GM06990 (cell line): ENCODE measurements at regions not wholly inside any gene's neighbourhood (a gene's known extent, or its start where the extent isn't known, plus 50 kb on each side); places are given as distances from the start of the nearest gene placed in this dataset.

Experiments
- DNase-seq: peaks from one replicate; pipeline ENCODE4 v3.0.0-alpha.2; 2011; ENCODE audit not compliant: insufficient read length; ENCODE audit errors: extremely low read depth
- H3K27me3 ChIP-seq: replicated peaks from 2 replicates; pipeline ENCODE4 v1.6.0; 2011; ENCODE audit warnings: low read length; ENCODE audit not compliant: control insufficient read depth, insufficient read depth
- H3K36me3 ChIP-seq: 2 replicates; pipeline ENCODE4 v1.5.1; 2011; ENCODE audit warnings: low read length; ENCODE audit not compliant: control insufficient read depth, insufficient read depth
- H3K4me3 ChIP-seq: replicated peaks from 2 replicates; pipeline ENCODE4 v1.5.1; 2011; ENCODE audit warnings: low read depth, mild to moderate bottlenecking, control low read depth, low read length
- TF ChIP-seq, protein P1 (sequence below): IDR thresholded peaks from 2 replicates; pipeline ENCODE4 v1.5.1; 2011; ENCODE audit warnings: low read length, control low read depth, mild to moderate bottlenecking, inconsistent platforms; ENCODE audit not compliant: insufficient read depth, poor library complexity, severe bottlenecking

GRCh38 chrX:38856670-38857265, 55.5 kb downstream of the MID1IP1 start:
- DNase-seq: no peak
- no peaks in the 10 kb centered on the region; the same call in 1 of the 2 replicates for H3K27me3 ChIP-seq
- TF ChIP-seq, protein P1, sequence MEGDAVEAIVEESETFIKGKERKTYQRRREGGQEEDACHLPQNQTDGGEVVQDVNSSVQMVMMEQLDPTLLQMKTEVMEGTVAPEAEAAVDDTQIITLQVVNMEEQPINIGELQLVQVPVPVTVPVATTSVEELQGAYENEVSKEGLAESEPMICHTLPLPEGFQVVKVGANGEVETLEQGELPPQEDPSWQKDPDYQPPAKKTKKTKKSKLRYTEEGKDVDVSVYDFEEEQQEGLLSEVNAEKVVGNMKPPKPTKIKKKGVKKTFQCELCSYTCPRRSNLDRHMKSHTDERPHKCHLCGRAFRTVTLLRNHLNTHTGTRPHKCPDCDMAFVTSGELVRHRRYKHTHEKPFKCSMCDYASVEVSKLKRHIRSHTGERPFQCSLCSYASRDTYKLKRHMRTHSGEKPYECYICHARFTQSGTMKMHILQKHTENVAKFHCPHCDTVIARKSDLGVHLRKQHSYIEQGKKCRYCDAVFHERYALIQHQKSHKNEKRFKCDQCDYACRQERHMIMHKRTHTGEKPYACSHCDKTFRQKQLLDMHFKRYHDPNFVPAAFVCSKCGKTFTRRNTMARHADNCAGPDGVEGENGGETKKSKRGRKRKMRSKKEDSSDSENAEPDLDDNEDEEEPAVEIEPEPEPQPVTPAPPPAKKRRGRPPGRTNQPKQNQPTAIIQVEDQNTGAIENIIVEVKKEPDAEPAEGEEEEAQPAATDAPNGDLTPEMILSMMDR: no peak
- H3K4me3 ChIP-seq: no peak overlapping the region
- no peaks in the 10 kb centered on the region for H3K36me3 ChIP-seq

DNA sequence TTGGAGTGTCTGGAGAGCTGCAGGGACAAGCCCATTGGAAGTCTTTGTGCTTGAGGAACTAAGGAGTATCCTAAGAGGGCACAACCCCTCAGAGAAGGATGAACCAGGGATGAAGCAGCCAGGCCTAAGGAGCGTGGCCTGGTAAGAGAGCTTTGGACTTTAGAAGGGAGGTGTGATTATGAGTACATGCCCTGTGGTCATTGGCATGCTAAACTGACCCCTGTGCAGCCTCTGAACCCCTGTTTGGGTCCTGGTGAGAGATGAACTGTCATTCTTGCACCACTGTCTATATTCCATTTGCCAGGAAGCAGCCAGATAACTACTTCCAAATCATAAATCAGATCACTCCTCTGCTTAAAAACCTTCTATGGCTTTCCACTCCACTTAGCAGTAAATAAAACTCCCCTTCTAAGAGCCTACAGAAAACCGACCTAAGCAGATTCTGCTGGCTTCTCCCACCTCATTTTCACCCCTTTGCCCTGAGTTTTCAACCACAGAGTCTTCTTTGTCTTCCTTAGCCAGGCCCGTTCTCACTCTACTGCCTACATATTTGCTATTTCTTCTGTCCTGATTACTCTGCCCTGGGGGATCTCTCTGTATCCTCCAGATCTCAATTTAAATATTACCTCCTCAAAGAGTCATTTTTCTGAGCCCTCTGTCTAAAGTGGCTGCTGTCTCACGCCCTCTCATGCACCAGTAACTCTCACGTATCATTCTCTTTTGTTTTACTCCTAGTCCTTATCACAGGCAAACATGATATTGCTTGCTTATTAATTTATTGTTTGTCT, 56.7 kb downstream of the MID1IP1 start:
- no peak for DNase-seq
- TF ChIP-seq, protein P1: no peak
- Histone ChIP-seq H3K27me3 (no peaks in the 10 kb centered on the region; the same call in 1 of the 2 replicates), H3K36me3 (no peaks in the 10 kb centered on the region), H3K4me3 (no peak overlapping the region)

DNA sequence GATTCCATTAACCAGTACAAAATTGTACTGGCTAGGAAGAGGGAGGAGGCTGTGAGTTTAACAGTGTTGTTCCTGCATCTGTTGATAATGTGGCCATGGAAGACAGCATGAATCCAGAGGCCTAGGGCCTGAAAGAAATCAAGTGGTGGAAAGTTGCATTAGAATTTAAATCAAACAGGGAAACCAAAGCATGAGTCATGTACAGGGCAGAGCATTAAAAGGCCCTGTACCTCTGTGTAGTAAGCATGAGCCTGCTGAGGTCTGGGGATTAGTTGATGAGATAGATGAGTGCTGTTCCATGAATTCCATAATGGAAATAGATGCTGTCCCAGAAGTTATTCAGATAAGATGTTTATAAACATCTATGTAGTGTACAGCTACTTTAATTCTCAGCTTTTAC, 58.3 kb downstream of the MID1IP1 start:
- no peaks in the 10 kb centered on the region for H3K36me3 ChIP-seq
- DNase-seq: no peak
- H3K4me3 ChIP-seq: no peak overlapping the region
- TF ChIP-seq, protein P1: no peak
- no peaks in the 10 kb centered on the region; the same call in 1 of the 2 replicates for H3K27me3 ChIP-seq

DNA sequence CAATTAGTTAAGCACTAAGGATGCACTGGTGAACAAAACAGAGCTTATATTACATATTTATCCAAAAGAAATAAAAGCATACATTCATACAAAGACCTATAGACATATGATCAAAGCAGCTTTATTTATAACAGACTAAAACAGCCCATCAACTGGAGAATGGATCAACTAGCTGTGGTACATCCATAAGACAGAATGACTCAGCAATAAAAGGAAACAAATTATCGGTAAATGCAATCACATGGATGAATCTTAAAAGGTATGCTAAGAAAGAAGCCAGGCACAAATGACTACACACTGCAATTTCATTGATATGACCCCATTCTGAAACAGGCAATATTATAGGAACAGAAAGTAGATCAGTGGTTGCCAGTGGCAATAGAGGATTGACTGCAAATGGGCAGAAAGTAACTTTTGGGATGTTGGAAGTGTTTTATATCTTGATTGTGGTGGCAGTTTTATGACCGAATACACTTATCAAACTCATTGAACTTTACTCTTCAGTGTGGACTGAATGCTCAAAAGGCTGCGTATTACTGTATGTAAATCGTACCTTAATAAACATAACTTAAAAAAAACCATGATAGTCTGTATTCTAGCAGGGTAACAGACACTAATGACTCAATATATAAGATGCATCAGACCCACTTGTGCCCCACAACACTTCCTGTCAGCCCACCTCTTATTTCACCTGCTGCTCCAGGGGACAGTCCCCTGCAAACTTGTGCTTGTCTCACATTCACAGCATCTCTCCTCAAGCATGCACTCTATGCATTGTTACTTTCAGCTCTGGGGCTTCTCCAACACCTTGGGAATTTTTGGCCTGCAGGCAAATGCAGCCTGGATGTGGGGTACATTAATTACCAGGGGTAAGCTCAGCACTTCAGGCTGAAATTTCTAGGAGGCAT, 59.1 kb downstream of the MID1IP1 start:
- TF ChIP-seq, protein P1: no peak
- no peak for DNase-seq
- Histone ChIP-seq H3K27me3 (no peaks in the 10 kb centered on the region; the same call in 1 of the 2 replicates), H3K4me3 (no peak overlapping the region), H3K36me3 (no peaks in the 10 kb centered on the region)

- Histone ChIP-seq H3K27me3 (no peaks in the 10 kb centered on the region), H3K36me3 (no peaks in the 10 kb centered on the region), H3K4me3 (no peak overlapping the region)
- TF ChIP-seq, protein P1: no peak
- no peak for DNase-seq
Measured at GRCh38 chrX:38861489-38861888, 60.2 kb downstream of the MID1IP1 start.
